ENCODE measurements at regions not wholly inside any gene's neighbourhood (a gene's known extent, or its start where the extent isn't known, plus 50 kb on each side); places are given as distances from the start of the nearest gene placed in this dataset.
"Not testable (repeated sequence)": the region's sequence is repeated elsewhere in the genome, so short reads cannot be mapped to it uniquely, and the experiment has no call there.

DNA sequence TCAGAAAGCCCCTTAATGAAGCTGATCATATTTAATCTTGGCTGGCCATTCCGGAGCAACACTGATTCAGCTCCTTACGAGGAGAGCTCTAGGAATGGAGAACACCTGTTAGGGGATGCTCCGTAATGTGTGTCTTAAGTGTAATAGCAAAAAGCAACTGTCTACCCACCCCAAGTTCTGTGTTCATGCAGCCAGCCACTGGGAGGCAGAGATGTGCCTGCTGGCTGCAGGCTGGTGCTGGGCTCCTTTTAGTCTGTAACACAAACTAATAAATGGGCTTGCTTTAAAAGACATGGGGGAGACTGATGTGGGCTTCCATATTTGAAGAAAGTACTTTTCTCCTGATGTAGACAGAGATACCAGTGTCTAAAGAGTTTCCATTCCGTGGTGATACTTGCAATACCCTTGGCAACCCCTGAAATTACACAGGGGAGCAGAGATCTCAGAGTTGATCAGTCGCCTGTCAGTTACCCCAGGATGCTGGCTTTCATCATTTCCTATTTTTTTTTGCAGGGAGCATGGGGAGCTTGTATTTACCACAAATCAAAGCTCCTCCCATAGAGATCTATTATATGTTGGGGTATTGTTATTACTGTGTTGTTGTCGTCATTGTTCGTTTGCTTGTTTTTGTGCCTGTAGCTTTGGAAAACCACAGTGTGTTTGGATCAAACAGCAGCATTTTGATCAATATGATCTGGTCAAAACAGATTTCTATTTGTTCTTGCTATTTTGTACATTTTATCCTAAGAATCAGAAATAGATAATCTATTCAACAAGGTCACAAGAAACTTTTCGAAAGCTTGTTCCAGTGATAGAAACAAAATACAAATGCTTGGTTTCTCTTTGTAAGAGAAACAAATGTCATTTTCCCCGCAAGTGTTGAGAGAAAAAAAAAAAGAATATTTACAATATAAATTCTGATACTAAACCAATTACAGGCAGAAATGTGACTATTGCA, 65.8 kb downstream of the MTX3 start:
- no peak for ATAC-seq
- Mint-ChIP-seq H3K27me3 (ENCODE audit: low read depth) (peaks cover 4% of the 10 kb centered on the region), H3K4me3 (no peak overlapping the region), H3K4me1 (ENCODE audit: low read depth) (no peaks in the 10 kb centered on the region), H3K36me3 (ENCODE audit: insufficient read depth) (no peaks in the 10 kb centered on the region), H3K9me3 (peaks cover 6% of the 10 kb centered on the region)
- no peak for DNase-seq

DNA sequence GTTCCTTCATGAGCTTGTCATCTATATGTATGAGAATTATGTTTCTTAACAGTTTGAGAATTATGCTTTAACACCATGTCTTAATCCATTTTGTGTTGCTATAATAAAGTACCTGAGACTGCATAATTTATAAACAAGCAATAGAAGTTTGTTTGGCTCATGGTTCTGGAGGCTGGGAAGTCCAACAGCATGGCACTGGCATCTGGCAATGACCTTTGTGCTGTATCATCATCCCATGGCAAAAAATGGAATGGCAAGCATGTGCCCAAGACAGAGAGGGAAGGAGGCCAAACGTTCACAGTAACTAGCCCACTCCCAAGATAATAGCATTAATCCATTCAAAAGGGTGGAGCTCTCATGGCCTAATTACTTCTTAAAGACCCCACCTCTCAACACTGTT, 67.6 kb downstream of the MTX3 start:
- ATAC-seq = no peak
- H3K4me1 Mint-ChIP-seq (ENCODE audit: low read depth) = no peaks in the 10 kb centered on the region
- H3K27me3 Mint-ChIP-seq (ENCODE audit: low read depth) = peaks cover 4% of the 10 kb centered on the region
- peaks cover 7% of the 10 kb centered on the region for H3K9me3 Mint-ChIP-seq
- DNase-seq = no peak
- no peak overlapping the region for H3K4me3 Mint-ChIP-seq
- H3K36me3 Mint-ChIP-seq (ENCODE audit: insufficient read depth) = no peaks in the 10 kb centered on the region

DNA sequence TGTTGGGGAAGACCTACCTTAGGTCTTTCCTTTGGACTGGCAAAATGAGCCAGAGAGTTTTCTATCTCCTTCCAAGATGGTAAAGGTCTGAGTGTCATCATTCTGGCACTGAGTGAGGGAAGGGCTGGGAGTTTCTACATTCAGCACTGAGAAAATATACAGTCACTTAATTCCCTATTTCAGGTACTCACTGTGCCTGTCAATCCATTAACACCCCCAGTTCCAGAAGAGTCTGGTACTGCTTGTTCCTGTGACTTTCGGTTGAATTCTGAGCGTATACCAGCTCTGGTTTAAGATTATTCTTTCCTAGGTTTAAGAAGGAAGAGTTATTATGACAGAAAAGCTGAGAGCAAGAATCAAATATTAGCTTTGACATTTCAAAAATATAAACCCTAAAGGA, 68.4 kb downstream of the MTX3 start:
- H3K27me3 Mint-ChIP-seq (ENCODE audit: low read depth) = peaks cover 4% of the 10 kb centered on the region
- H3K36me3 Mint-ChIP-seq (ENCODE audit: insufficient read depth) = no peaks in the 10 kb centered on the region
- ATAC-seq (no peak), DNase-seq (no peak)
- H3K4me3 Mint-ChIP-seq = no peak overlapping the region
- no peaks in the 10 kb centered on the region for H3K4me1 Mint-ChIP-seq (ENCODE audit: low read depth)
- H3K9me3 Mint-ChIP-seq = peaks cover 13% of the 10 kb centered on the region

DNA sequence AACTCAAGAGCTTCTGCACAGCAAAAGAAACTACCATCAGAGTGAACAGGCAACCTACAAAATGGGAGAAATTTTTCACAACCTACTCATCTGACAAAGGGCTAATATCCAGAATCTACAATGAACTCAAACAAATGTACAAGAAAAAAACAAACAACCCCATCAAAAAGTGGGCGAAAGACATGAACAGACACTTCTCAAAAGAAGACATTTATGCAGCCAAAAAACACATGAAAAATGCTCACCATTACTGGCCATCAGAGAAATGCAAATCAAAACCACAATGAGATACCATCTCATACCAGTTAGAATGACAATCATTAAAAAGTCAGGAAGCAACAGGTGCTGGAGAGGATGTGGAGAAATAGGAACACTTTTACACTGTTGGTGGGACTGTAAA, 83.6 kb downstream of the MTX3 start:
- H3K27me3 Mint-ChIP-seq (ENCODE audit: low read depth); DNase-seq; H3K4me3 Mint-ChIP-seq; H3K9me3 Mint-ChIP-seq; ATAC-seq; H3K4me1 Mint-ChIP-seq (ENCODE audit: low read depth); H3K36me3 Mint-ChIP-seq (ENCODE audit: insufficient read depth): not testable (repeated sequence)

DNA sequence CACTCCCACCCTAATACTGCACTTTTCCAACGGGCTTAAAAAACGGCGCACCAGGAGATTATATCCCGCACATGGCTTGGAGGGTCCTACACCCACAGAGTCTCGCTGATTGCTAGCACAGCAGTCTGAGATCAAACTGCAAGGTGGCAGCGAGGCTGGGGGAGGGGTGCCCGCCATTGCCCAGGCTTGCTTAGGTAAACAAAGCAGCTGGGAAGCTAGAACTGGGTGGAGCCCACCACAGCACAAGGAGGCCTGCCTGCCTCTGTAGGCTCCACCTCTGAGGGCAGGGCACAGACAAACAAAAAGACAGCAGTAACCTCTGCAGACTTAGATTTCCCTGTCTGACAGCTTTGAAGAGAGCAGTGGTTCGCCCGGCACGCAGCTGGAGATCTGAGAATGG, 88.5 kb downstream of the MTX3 start:
- H3K4me3 Mint-ChIP-seq; H3K9me3 Mint-ChIP-seq; H3K4me1 Mint-ChIP-seq (ENCODE audit: low read depth); H3K36me3 Mint-ChIP-seq (ENCODE audit: insufficient read depth); DNase-seq; ATAC-seq: not testable (repeated sequence)
- H3K27me3 Mint-ChIP-seq (ENCODE audit: low read depth) = peaks cover 24% of the 10 kb centered on the region

DNA sequence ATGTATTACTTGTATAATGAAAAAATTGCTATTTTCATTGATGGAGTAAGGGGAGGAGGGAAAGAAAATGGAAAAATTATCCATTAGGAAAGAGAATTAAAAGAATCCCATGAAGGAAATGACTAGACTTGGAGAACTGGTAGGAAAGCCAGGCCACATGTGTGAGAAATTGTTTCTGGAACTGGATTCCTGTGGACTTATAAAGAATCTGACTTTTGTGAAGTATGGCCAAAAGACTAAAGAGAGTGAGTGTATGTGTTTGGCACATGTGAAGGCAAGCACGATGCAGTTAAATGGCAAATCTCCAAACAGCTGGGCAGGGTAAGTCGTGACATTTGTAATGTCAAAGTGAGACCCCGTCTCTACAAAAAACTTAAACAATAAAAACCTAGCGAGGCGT, 89.4 kb downstream of the MTX3 start:
- DNase-seq (no peak), ATAC-seq (no peak)
- H3K27me3 Mint-ChIP-seq (ENCODE audit: low read depth) = peaks cover 28% of the 10 kb centered on the region
- H3K4me1 Mint-ChIP-seq (ENCODE audit: low read depth) = no peaks in the 10 kb centered on the region
- no peak overlapping the region for H3K4me3 Mint-ChIP-seq
- peaks cover 6% of the 10 kb centered on the region for H3K9me3 Mint-ChIP-seq
- H3K36me3 Mint-ChIP-seq (ENCODE audit: insufficient read depth) = no peaks in the 10 kb centered on the region

DNA sequence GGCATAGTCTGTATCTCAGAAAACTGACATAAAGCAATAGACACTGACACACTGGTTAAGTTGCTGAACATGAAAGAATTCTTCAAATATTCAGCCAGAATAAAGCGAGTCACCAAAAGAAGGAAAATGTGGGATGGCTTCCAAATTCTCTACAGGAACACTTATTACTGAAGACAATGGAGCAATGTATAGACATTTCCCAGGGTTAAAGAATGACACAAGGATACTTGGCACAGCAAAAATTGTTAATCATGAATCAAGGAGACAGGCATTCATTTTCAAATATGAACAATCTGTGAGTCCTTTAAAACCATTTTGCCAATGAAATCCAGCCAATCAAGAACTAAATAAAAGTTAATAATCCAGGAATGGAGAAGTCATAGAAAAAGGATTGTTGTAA, 92.5 kb downstream of the MTX3 start:
- H3K4me1 Mint-ChIP-seq (ENCODE audit: low read depth) = no peaks in the 10 kb centered on the region
- peaks cover 40% of the 10 kb centered on the region for H3K27me3 Mint-ChIP-seq (ENCODE audit: low read depth)
- no peak for DNase-seq
- peaks cover 6% of the 10 kb centered on the region for H3K9me3 Mint-ChIP-seq
- ATAC-seq = no peak
- H3K4me3 Mint-ChIP-seq = no peak overlapping the region
- no peaks in the 10 kb centered on the region for H3K36me3 Mint-ChIP-seq (ENCODE audit: insufficient read depth)

DNA sequence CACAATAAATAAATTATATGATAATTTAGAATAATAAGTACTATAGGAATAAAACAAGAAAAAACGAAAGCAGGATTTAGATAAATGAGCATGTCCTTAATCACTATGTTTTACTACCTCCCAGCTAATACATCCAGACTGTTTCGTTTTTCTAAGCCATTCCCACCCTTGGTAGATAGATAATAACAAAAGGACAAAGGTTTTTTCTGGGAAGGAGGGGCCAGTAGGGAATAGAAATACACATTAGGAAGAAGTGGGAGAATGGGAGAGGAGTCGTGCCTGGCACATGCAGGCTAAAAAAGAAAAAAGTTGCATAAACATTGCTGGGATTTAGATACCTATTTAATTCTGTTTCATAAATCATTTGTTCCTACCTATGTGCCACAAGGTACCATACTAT, 97.1 kb downstream of the MTX3 start:
- Mint-ChIP-seq H3K4me1 (ENCODE audit: low read depth) (no peaks in the 10 kb centered on the region), H3K27me3 (ENCODE audit: low read depth) (peaks cover 33% of the 10 kb centered on the region)
- DNase-seq = no peak

DNA sequence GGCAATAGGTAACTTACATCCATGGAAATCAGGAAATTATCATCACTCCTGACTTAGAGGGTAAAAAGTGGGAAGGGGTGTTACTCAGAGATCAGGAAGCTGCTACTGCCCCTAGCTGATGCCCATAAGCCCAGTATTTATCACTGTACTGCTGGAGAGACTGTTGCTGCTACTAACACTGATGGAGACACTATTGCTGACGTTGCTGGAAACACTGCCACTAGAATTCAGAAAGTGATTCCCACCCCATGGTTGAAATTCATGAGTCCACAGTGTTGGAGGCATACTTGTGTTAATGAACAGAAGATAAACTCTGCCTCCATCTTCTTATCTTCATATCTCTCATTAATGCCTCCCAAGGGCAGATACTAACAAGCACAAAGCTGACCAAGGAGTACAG, 97.6 kb downstream of the MTX3 start:
- no peak overlapping the region for H3K4me3 Mint-ChIP-seq
- no peaks in the 10 kb centered on the region for H3K4me1 Mint-ChIP-seq (ENCODE audit: low read depth)
- no peaks in the 10 kb centered on the region for H3K36me3 Mint-ChIP-seq (ENCODE audit: insufficient read depth)
- H3K9me3 Mint-ChIP-seq = no peaks in the 10 kb centered on the region
- DNase-seq = no peak
- H3K27me3 Mint-ChIP-seq (ENCODE audit: low read depth) = peaks cover 29% of the 10 kb centered on the region
- no peak for ATAC-seq

More for the DNA sequence above, 97.1 kb downstream of the MTX3 start:
- no peaks in the 10 kb centered on the region for H3K36me3 Mint-ChIP-seq (ENCODE audit: insufficient read depth)
- ATAC-seq = no peak
- no peak overlapping the region for H3K4me3 Mint-ChIP-seq
- no peaks in the 10 kb centered on the region for H3K9me3 Mint-ChIP-seq

DNA sequence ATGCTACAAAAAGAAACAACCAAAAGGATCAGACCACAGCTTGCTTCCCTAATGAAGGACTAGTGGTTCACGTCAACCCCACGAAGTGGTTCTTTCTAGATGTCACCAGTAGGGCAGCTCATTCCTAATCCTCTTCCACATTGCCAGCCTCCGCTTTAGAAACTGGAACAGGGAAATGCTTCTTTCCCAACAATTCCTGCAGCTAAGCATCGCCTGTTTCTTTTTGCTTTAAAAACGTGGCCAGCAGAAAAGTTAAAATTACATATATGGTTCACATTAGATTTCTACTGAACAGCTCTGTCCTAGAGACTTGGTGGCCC, 100.2 kb downstream of the MTX3 start:
- Mint-ChIP-seq H3K4me3 (no peak overlapping the region), H3K27me3 (ENCODE audit: low read depth) (peaks cover 18% of the 10 kb centered on the region), H3K4me1 (ENCODE audit: low read depth) (no peaks in the 10 kb centered on the region), H3K9me3 (no peaks in the 10 kb centered on the region), H3K36me3 (ENCODE audit: insufficient read depth) (no peaks in the 10 kb centered on the region)
- ATAC-seq = no peak
- no peak for DNase-seq

DNA sequence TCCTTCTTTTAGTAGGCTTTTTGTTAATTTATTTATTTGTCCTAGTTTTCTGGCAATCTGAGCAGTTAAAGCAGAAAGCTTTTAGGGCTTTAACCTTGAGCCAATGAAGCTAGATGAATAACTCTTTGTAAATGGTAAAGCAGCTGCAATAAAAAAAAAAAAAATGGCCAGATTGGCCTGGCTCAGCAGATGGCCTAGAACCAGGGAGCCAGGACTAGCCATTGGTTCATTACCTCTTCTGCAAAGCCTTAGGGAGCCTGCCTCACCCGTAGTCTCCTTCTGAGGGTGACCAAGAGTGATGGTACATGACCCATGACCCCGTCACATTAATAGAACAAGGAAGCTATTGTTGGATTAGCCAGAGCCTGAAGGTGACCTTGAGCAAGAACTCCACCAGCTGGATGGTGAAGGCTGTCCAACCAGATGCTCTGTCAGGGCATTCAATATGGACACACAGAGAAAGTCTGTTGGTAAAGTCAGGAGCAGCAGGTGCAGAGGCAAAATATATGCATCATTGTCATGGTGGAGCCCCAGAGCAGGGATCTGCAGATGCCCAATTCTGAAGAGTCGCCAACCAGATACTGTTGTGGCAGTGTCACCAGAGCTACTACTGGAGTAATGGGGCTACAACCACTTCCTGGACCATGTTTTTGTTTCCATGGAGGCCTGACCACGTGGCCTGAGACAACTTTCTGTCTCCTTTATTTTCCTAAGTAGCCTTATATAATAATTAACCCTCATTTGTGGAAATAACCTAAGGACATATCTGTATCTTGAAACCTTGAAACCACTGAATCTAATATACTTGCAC, 100.7 kb downstream of the MTX3 start:
- H3K4me1 Mint-ChIP-seq (ENCODE audit: low read depth) = no peaks in the 10 kb centered on the region
- DNase-seq (no peak), ATAC-seq (no peak)
- H3K36me3 Mint-ChIP-seq (ENCODE audit: insufficient read depth) = no peaks in the 10 kb centered on the region
- H3K4me3 Mint-ChIP-seq = no peak overlapping the region
- H3K27me3 Mint-ChIP-seq (ENCODE audit: low read depth) = peaks cover 13% of the 10 kb centered on the region
- H3K9me3 Mint-ChIP-seq = no peaks in the 10 kb centered on the region

DNA sequence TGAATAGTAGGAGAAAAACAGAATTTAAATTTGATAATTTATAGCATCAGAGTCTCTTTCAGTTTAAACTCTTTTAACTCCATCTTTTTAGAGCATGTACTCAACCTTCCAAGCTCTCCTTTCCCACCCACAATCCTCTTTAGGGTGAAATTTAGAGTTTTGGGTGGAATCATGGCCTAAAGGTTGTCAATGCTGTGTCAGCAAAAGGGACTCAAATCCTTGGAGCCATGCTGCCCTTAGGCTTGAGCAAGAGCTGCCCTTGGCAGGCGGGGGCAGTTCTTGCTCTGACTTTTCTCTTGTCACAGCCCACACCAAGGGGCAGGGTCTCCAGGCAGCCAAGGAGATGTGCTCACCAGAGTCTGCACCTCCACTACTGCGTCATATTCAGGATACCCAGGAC, 102.4 kb downstream of the MTX3 start:
- DNase-seq = no peak
- peaks cover 7% of the 10 kb centered on the region for H3K27me3 Mint-ChIP-seq (ENCODE audit: low read depth)
- no peaks in the 10 kb centered on the region for H3K4me1 Mint-ChIP-seq (ENCODE audit: low read depth)
- no peak for ATAC-seq
- H3K36me3 Mint-ChIP-seq (ENCODE audit: insufficient read depth) = no peaks in the 10 kb centered on the region
- H3K9me3 Mint-ChIP-seq = no peaks in the 10 kb centered on the region
- H3K4me3 Mint-ChIP-seq = no peak overlapping the region

DNA sequence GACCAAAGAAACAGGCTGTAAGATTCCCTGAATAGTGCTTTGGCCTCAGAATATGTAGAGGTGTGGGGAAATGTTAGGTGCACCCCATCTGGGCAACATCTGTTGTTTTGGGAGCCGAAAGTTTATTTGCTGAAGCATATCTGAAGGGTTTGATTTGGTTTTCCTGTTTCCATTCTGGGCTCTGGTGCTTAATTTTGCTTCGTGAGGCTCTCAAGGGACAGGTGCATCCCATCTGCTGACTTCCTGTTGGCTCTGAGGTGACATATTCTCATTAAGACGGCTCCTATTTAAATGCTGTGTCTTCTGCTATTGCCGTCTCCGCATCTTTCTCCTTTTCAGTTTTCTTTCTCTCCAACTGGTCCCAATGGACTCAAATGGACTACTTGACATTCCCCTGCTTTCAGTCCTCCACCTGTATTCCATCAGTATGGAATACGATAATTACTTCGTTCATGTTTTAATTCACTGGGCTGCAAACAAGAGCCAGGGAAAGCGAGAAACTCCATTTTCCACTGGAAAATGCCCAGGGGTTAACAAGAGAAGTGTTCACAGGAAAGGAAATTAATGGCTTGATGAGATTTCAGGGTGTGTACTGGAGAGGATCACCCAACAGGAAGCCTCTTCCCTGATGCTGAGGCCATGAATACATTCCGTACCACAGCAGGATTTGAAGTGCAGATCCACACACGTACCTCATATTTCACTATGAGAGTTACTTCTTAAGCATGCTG, 104.0 kb downstream of the MTX3 start:
- DNase-seq (no peak), ATAC-seq (no peak)
- no peaks in the 10 kb centered on the region for H3K9me3 Mint-ChIP-seq
- no peaks in the 10 kb centered on the region for H3K36me3 Mint-ChIP-seq (ENCODE audit: insufficient read depth)
- H3K4me3 Mint-ChIP-seq = no peak overlapping the region
- H3K4me1 Mint-ChIP-seq (ENCODE audit: low read depth) = no peaks in the 10 kb centered on the region
- H3K27me3 Mint-ChIP-seq (ENCODE audit: low read depth) = peaks cover 4% of the 10 kb centered on the region

DNA sequence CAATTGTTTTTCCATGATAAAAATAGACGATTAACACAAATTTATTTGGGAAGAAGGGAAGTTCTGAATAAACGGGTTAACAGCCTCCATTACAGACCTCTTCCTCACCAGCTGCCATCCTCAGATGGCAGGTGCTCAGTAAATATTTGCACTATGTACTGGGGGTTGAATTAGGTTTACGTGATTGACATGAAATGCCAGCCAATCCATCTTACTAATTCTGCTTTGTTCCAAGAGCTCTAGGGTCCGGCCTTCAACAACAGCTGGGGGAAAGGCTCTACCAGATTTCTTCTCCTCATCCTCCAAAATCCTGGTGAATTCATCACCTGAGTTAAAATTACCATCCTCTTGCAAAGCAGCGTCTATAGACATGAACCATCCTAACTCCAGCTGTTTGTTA, 104.6 kb downstream of the MTX3 start:
- no peak overlapping the region for H3K4me3 Mint-ChIP-seq
- peaks cover 2% of the 10 kb centered on the region for H3K27me3 Mint-ChIP-seq (ENCODE audit: low read depth)
- no peaks in the 10 kb centered on the region for H3K4me1 Mint-ChIP-seq (ENCODE audit: low read depth)
- H3K36me3 Mint-ChIP-seq (ENCODE audit: insufficient read depth) = no peaks in the 10 kb centered on the region
- DNase-seq = no peak
- no peak for ATAC-seq
- H3K9me3 Mint-ChIP-seq = no peaks in the 10 kb centered on the region
